ENCODE measurements at regions not wholly inside any gene's neighbourhood (a gene's known extent, or its start where the extent isn't known, plus 50 kb on each side); places are given as distances from the start of the nearest gene placed in this dataset.

DNA sequence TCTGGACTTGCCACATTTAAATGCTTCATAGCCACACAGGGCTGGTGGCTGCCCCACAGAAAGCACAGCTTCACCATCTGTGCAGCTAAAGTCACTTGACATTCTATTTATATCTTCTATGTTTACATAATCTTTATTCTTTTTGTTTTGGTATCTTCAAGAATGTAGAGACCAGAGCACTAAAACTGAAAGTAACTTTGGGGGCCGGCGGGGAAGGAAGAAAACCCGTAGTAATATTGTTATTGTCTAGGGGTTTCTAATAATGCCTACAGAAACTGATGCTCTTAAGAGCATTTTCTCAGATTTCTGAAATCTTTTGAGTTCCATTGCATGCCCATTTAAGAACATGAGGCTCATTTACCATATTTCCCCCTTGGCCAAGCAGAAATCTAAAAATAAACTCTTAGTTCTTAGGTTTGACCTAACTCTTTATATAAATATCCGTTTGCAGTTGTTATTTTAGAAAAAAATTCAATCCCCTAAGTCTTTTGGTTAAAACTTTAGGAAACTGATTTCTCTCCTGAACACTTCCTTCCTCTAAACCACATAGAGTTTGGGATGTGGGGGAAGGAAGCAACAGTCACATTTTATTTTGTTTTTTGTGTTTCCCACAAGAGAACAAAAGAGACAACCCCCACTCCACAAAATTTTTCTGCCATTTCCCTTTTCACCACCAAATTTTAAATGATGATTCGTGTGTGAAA, 207.6 kb downstream of the OGFRL1 start:
- Histone ChIP-seq H3K9me3 (ENCODE audit: control insufficient read depth, low read length) (no peaks in the 10 kb centered on the region), H3K36me3 (ENCODE audit: control insufficient read depth, insufficient read depth, low read length) (no peaks in the 10 kb centered on the region), H3K27me3 (ENCODE audit: control insufficient read depth, insufficient read depth, low read length, poor library complexity, severe bottlenecking) (no peaks in the 10 kb centered on the region), H3K9ac (ENCODE audit: extremely low read depth, low read length, poor library complexity, severe bottlenecking) (no peak overlapping the region), H3K4me3 (ENCODE audit: low read length) (no peak overlapping the region), H3K4me1 (ENCODE audit: control insufficient read depth, insufficient read depth, low read length) (no peaks in the 10 kb centered on the region), H3K27ac (ENCODE audit: low read depth, low read length) (no peak overlapping the region)
- H3K27me3 Mint-ChIP-seq (ENCODE audit: insufficient read depth): no peaks in the 10 kb centered on the region
- H3K9me3 Mint-ChIP-seq: no peaks in the 10 kb centered on the region
- 91 to 100% methylated on average over 1 to 5 of the region's 5 CpGs for WGBS, 2 experiments (ENCODE audit: insufficient coverage in 1 of 2, insufficient read length in 1 of 2)
- H3K4me3 Mint-ChIP-seq: no peak overlapping the region
- TF ChIP-seq, protein P1, sequence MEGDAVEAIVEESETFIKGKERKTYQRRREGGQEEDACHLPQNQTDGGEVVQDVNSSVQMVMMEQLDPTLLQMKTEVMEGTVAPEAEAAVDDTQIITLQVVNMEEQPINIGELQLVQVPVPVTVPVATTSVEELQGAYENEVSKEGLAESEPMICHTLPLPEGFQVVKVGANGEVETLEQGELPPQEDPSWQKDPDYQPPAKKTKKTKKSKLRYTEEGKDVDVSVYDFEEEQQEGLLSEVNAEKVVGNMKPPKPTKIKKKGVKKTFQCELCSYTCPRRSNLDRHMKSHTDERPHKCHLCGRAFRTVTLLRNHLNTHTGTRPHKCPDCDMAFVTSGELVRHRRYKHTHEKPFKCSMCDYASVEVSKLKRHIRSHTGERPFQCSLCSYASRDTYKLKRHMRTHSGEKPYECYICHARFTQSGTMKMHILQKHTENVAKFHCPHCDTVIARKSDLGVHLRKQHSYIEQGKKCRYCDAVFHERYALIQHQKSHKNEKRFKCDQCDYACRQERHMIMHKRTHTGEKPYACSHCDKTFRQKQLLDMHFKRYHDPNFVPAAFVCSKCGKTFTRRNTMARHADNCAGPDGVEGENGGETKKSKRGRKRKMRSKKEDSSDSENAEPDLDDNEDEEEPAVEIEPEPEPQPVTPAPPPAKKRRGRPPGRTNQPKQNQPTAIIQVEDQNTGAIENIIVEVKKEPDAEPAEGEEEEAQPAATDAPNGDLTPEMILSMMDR (conservative IDR thresholded peaks at IDR 0.05): no peak
- no peaks in the 10 kb centered on the region for H3K36me3 Mint-ChIP-seq (ENCODE audit: low read depth)
- no peak for DNase-seq
- H3K27ac Mint-ChIP-seq: no peak overlapping the region
- H3K4me1 Mint-ChIP-seq: peaks cover 7% of the 10 kb centered on the region

DNA sequence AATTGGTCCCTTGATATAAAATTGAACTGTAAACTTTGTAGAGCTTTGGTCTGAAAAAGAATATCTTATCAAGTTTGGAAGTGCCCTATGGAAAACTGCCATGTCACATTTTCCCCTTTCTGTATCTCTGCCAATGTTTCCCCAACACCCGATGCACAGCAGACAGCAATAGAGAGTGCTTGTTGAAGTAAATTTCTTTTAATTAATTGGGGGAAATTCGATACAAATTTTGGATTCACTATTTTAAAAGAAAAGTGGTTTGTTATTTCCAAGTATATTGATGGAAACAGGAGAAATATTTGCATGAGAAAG, 208.1 kb downstream of the OGFRL1 start:
- Mint-ChIP-seq H3K4me1 (peaks cover 7% of the 10 kb centered on the region), H3K27ac (no peak overlapping the region), H3K9me3 (no peaks in the 10 kb centered on the region), H3K4me3 (no peak overlapping the region), H3K36me3 (ENCODE audit: low read depth) (no peaks in the 10 kb centered on the region), H3K27me3 (ENCODE audit: insufficient read depth) (no peaks in the 10 kb centered on the region)
- no peaks in the 10 kb centered on the region for H3K36me3 ChIP-seq (ENCODE audit: control insufficient read depth, insufficient read depth, low read length)
- DNase-seq: no peak
- H3K4me1 ChIP-seq (ENCODE audit: control insufficient read depth, insufficient read depth, low read length): no peaks in the 10 kb centered on the region
- WGBS, 2 experiments (ENCODE audit: insufficient coverage in 1 of 2, insufficient read length in 1 of 2): 65 to 77% methylated on average over 2 of the region's 2 CpGs
- no peaks in the 10 kb centered on the region for H3K9me3 ChIP-seq (ENCODE audit: control insufficient read depth, low read length)
- H3K27ac ChIP-seq (ENCODE audit: low read depth, low read length): no peak overlapping the region
- H3K4me3 ChIP-seq (ENCODE audit: low read length): no peak overlapping the region
- H3K9ac ChIP-seq (ENCODE audit: extremely low read depth, low read length, poor library complexity, severe bottlenecking): no peak overlapping the region
- TF ChIP-seq, protein P1 (conservative IDR thresholded peaks at IDR 0.05): no peak
- no peaks in the 10 kb centered on the region for H3K27me3 ChIP-seq (ENCODE audit: control insufficient read depth, insufficient read depth, low read length, poor library complexity, severe bottlenecking)

DNA sequence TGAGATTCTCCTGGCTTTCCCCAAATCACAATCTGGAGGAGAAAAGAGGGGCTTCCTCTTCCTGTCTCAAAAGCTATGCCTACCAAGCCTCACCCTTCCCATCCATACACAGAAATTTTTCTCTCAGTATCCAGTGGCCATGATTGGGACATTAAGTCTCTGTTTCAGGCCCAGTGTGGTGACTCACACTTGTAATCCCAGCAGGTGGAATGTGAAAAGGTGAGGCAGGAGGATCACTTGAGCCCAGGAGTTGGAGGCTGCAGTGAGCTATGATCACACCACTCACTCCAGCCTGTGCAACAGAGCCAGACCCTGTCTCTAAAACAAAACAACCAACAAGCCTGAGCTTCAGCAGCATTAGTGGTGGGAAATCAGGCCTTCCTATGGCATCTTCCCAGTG, 210.0 kb downstream of the OGFRL1 start:
- H3K9ac ChIP-seq (ENCODE audit: extremely low read depth, low read length, poor library complexity, severe bottlenecking): no peak overlapping the region
- Mint-ChIP-seq H3K4me1 (peaks cover 7% of the 10 kb centered on the region), H3K4me3 (no peak overlapping the region), H3K9me3 (no peaks in the 10 kb centered on the region), H3K27ac (no peak overlapping the region), H3K36me3 (ENCODE audit: low read depth) (no peaks in the 10 kb centered on the region), H3K27me3 (ENCODE audit: insufficient read depth) (no peaks in the 10 kb centered on the region)
- H3K4me3 ChIP-seq (ENCODE audit: low read length): no peak overlapping the region
- no peak overlapping the region for H3K27ac ChIP-seq (ENCODE audit: low read depth, low read length)
- no peak for DNase-seq
- no peaks in the 10 kb centered on the region for H3K36me3 ChIP-seq (ENCODE audit: control insufficient read depth, insufficient read depth, low read length)
- H3K4me1 ChIP-seq (ENCODE audit: control insufficient read depth, insufficient read depth, low read length): no peaks in the 10 kb centered on the region
- H3K27me3 ChIP-seq (ENCODE audit: control insufficient read depth, insufficient read depth, low read length, poor library complexity, severe bottlenecking): no peaks in the 10 kb centered on the region
- TF ChIP-seq, protein P1 (conservative IDR thresholded peaks at IDR 0.05): no peak
- no peaks in the 10 kb centered on the region for H3K9me3 ChIP-seq (ENCODE audit: control insufficient read depth, low read length)
